CD4-positive, CD25-positive, alpha-beta regulatory T cell (primary cell): ENCODE measurements at regions not wholly inside any gene's neighbourhood (a gene's known extent, or its start where the extent isn't known, plus 50 kb on each side); places are given as distances from the start of the nearest gene placed in this dataset.

Source experiments
- ATAC-seq, 2 donors: fragments of 150-1000 bp; cut with Tn5 transposase; one replicate each; pipeline ENCODE4 v1.10.0; 2021; ENCODE audit warnings: low read depth in 2 of 2, moderate number of reproducible peaks in 2 of 2, moderate library complexity in 1 of 2
- DNase-seq, 3 donors: peaks; one replicate each; pipeline versions ENCODE4 v3.0.0 to v3.0.0-alpha.2; 2012 to 2022; ENCODE audit warnings: mixed read lengths in 1 of 3
- H3K27ac ChIP-seq: one replicate; pipeline ENCODE4 v1.7.0; 2013; ENCODE audit warnings: mild to moderate bottlenecking, low read length; ENCODE audit not compliant: insufficient read depth, poor library complexity, severe bottlenecking
- H3K27me3 ChIP-seq: one replicate; pipeline ENCODE4 v1.7.0; 2013; ENCODE audit warnings: low read length; ENCODE audit not compliant: control insufficient read depth, insufficient read depth
- H3K36me3 ChIP-seq: one replicate; pipeline ENCODE4 v1.7.0; 2013; ENCODE audit warnings: mild to moderate bottlenecking, low read length, moderate library complexity; ENCODE audit not compliant: control insufficient read depth, insufficient read depth
- H3K4me1 ChIP-seq: 2 replicates; pipeline ENCODE4 v1.7.0; 2013; ENCODE audit warnings: mild to moderate bottlenecking, low read length; ENCODE audit not compliant: insufficient read depth, control insufficient read depth, poor library complexity, severe bottlenecking
- H3K4me3 ChIP-seq: one replicate; pipeline ENCODE4 v1.7.0; 2013; ENCODE audit warnings: low read depth, mild to moderate bottlenecking, low read length, moderate library complexity
- H3K9me3 ChIP-seq, 2 experiments: 1 replicate in 1 of 2; 2 replicates in 1 of 2; pipeline ENCODE4 v1.7.0; 2013; ENCODE audit warnings: low read length in 2 of 2, mild to moderate bottlenecking in 1 of 2, moderate library complexity in 1 of 2; ENCODE audit not compliant: control insufficient read depth in 2 of 2
- H3K27ac Mint-ChIP-seq, 3 donors: one replicate each; pipeline ENCODE4 v1.8.0; 2020 to 2022; ENCODE audit warnings: mild to moderate bottlenecking in 3 of 3, mixed read lengths in 3 of 3, moderate library complexity in 2 of 3
- H3K27me3 Mint-ChIP-seq: one replicate; pipeline ENCODE4 v1.8.0; 2022; ENCODE audit warnings: mild to moderate bottlenecking, mixed read lengths
- H3K36me3 Mint-ChIP-seq: one replicate; pipeline ENCODE4 v1.8.0; 2020; ENCODE audit warnings: mixed read lengths
- H3K4me1 Mint-ChIP-seq, 4 donors: one replicate each; pipeline ENCODE4 v1.8.0; 2020 to 2022; ENCODE audit warnings: mixed read lengths in 4 of 4, mild to moderate bottlenecking in 1 of 4
- H3K4me3 Mint-ChIP-seq, 4 donors: one replicate each; pipeline ENCODE4 v1.8.0; 2020 to 2022; ENCODE audit warnings: mild to moderate bottlenecking in 4 of 4, mixed read lengths in 4 of 4, moderate library complexity in 3 of 4
- H3K9me3 Mint-ChIP-seq, 7 donors: one replicate each; pipeline ENCODE4 v1.8.0; 2020 to 2022; ENCODE audit warnings: mixed read lengths in 7 of 7, mild to moderate bottlenecking in 3 of 7, moderate library complexity in 2 of 7

DNA sequence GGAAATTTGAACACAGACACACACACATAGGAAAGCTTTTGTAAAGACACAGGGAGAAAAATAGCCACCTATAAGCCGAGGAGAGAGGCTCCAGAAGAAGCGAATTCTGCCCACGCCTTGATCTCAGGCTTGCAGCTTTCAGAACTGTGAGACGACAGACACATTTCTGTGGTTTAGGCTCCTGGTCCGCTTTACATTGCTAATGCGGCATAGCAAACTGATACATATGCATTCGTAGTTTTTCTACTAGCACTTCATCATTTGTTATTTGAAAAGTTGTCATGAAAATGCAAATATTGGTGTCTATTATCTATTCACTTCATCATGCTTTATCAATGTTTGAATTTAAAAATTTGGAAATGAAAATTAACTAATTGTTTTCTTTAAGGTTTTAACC lies 674.9 kb downstream of the SEMA5A start:
- Histone ChIP-seq H3K27ac (no peak overlapping the region), H3K9me3 (no peaks in the 10 kb centered on the region), H3K36me3 (no peaks in the 10 kb centered on the region), H3K27me3 (no peaks in the 10 kb centered on the region), H3K4me1 (no peaks in the 10 kb centered on the region), H3K4me3 (no peak overlapping the region)
- no peaks in the 10 kb centered on the region for H3K36me3 Mint-ChIP-seq
- peaks cover 0 to 20% (median 7%) of the 10 kb centered on the region in 7 donors for H3K9me3 Mint-ChIP-seq
- no peak overlapping the region for H3K4me3 Mint-ChIP-seq
- DNase-seq: no peak
- no peaks in the 10 kb centered on the region for H3K27me3 Mint-ChIP-seq
- no peak overlapping the region for H3K27ac Mint-ChIP-seq
- H3K4me1 Mint-ChIP-seq: no peaks in the 10 kb centered on the region
- no peak for ATAC-seq

GRCh38 chr5:8871446-8871845 lies 674.4 kb downstream of the SEMA5A start:
- Mint-ChIP-seq H3K27ac (no peak overlapping the region), H3K4me1 (no peaks in the 10 kb centered on the region), H3K4me3 (no peak overlapping the region), H3K36me3 (no peaks in the 10 kb centered on the region), H3K9me3 (peaks cover under 1 to 20% (median 7%) of the 10 kb centered on the region in 7 donors), H3K27me3 (no peaks in the 10 kb centered on the region)
- Histone ChIP-seq H3K27me3 (no peaks in the 10 kb centered on the region), H3K4me1 (no peaks in the 10 kb centered on the region), H3K4me3 (no peak overlapping the region), H3K27ac (no peak overlapping the region), H3K36me3 (no peaks in the 10 kb centered on the region), H3K9me3 (no peaks in the 10 kb centered on the region)
- ATAC-seq (no peak), DNase-seq (no peak)

DNA sequence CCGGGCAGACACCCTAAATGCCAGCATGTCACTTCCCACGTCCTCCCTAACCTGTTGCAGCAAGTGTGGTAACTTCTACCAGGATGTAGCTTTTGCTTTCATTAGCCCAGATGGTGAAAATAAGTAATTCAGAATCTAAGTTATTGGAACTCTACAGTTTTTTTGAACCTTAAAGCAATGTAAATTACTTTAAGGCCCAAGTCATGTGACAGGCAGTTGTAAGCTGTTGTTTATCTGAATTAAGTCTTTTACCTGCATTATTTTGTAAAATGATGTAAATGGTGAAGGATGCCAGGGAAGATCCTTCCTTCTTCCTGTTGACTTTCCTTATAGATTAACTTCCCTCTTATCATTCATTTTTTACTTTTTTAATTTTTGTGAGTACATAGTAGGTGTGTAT lies 670.2 kb downstream of the SEMA5A start:
- no peak for ATAC-seq
- no peak overlapping the region for H3K27ac ChIP-seq

DNA sequence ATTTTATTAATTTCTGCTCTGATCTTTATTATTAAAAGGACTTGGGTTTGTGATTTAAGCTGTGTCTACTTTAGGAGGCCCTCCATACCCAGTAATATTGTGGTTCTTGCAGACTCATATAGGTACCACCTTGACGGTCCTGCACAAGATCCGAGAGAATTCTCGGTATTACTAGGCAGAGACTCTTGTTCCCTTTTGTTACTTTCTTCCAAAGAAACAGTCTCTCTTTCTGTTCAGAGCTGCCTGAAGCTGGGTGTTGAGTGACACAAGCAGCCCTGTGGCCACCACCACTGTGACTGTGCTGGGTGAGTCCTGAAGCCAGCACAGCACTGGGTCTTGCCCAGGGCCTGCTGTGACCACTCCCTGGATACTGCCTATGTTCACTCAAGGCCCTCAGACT lies 666.6 kb downstream of the SEMA5A start:
- Histone ChIP-seq H3K27me3 (no peaks in the 10 kb centered on the region), H3K36me3 (no peaks in the 10 kb centered on the region), H3K4me3 (no peak overlapping the region), H3K4me1 (no peaks in the 10 kb centered on the region), H3K27ac (no peak overlapping the region), H3K9me3 (no peaks in the 10 kb centered on the region)
- Mint-ChIP-seq H3K9me3 (peaks cover 1 to 14% (median 7%) of the 10 kb centered on the region in 7 donors), H3K4me3 (no peak overlapping the region), H3K36me3 (no peaks in the 10 kb centered on the region), H3K4me1 (no peaks in the 10 kb centered on the region), H3K27ac (no peak overlapping the region), H3K27me3 (no peaks in the 10 kb centered on the region)
- DNase-seq: no peak
- ATAC-seq: no peak

More for the DNA sequence above, 670.2 kb downstream of the SEMA5A start:
- no peak overlapping the region for H3K4me3 Mint-ChIP-seq
- no peaks in the 10 kb centered on the region for H3K27me3 Mint-ChIP-seq
- no peaks in the 10 kb centered on the region for H3K4me1 ChIP-seq
- H3K36me3 Mint-ChIP-seq: no peaks in the 10 kb centered on the region
- H3K36me3 ChIP-seq: no peaks in the 10 kb centered on the region
- no peak overlapping the region for H3K27ac Mint-ChIP-seq
- H3K27me3 ChIP-seq: no peaks in the 10 kb centered on the region
- H3K4me1 Mint-ChIP-seq: no peaks in the 10 kb centered on the region
- H3K9me3 Mint-ChIP-seq: peaks cover 2 to 20% (median 7%) of the 10 kb centered on the region in 7 donors
- no peak for DNase-seq
- H3K9me3 ChIP-seq: no peaks in the 10 kb centered on the region
- no peak overlapping the region for H3K4me3 ChIP-seq

GRCh38 chr5:8884029-8884428 lies 661.8 kb downstream of the SEMA5A start:
- ATAC-seq (no peak), DNase-seq (no peak)
- H3K27ac ChIP-seq: no peak overlapping the region
- no peak overlapping the region for H3K4me3 ChIP-seq
- Mint-ChIP-seq H3K4me3 (no peak overlapping the region), H3K27me3 (no peaks in the 10 kb centered on the region), H3K4me1 (no peaks in the 10 kb centered on the region), H3K27ac (no peak overlapping the region), H3K9me3 (peaks cover 0 to 8% (median 5%) of the 10 kb centered on the region in 7 donors), H3K36me3 (no peaks in the 10 kb centered on the region)
- no peaks in the 10 kb centered on the region for H3K9me3 ChIP-seq
- H3K4me1 ChIP-seq: no peaks in the 10 kb centered on the region
- no peaks in the 10 kb centered on the region for H3K36me3 ChIP-seq
- H3K27me3 ChIP-seq: no peaks in the 10 kb centered on the region

DNA sequence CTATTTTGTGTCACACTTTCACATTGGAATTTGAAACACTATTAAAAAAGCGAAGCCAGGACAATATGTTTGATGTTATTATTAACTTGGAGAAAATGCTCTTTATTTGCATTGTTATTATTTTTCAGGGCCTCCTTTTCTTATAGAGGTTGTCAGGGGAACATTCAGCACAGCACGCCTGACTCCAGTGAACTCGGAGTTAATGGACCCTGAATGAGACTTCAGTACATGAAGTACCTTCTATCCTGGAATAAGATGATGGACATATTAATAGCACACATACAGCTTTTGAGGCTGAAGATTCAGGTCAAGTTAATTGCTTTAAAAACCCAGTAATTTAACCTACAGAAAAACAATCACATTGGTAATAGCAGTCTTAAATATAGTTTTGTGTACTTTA lies 652.9 kb downstream of the SEMA5A start:
- DNase-seq (no peak), ATAC-seq (no peak)
- no peaks in the 10 kb centered on the region for H3K27me3 Mint-ChIP-seq
- H3K4me3 ChIP-seq: no peak overlapping the region
- no peak overlapping the region for H3K27ac ChIP-seq
- no peaks in the 10 kb centered on the region for H3K36me3 Mint-ChIP-seq
- H3K9me3 ChIP-seq: no peaks in the 10 kb centered on the region
- H3K4me1 ChIP-seq: no peaks in the 10 kb centered on the region
- H3K36me3 ChIP-seq: no peaks in the 10 kb centered on the region
- no peaks in the 10 kb centered on the region for H3K27me3 ChIP-seq
- no peak overlapping the region for H3K27ac Mint-ChIP-seq
- H3K4me1 Mint-ChIP-seq: no peaks in the 10 kb centered on the region
- H3K9me3 Mint-ChIP-seq: peaks cover under 1 to 11% (median 4%) of the 10 kb centered on the region in 7 donors
- no peak overlapping the region for H3K4me3 Mint-ChIP-seq

DNA sequence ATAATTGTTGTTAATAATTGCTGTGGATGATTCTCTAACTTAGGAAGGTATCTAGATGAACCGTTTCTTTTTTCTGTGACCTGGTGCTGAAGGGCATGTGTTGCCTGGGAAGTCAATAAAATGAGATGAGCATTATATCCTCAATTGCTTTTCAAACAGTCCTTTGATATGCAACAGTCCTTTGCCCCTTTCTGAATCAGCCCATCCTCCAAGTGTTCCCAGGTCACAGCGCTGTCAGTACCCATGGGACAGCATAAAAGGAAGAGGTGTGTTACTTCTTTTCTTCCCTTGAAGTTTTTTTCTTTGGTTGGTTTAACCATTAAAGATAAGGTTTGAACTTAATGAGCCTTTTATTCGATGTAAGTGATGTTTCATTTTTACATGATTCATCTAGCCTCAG lies 651.8 kb downstream of the SEMA5A start:
- Mint-ChIP-seq H3K36me3 (no peaks in the 10 kb centered on the region), H3K27ac (no peak overlapping the region), H3K27me3 (no peaks in the 10 kb centered on the region), H3K4me3 (no peak overlapping the region), H3K4me1 (no peaks in the 10 kb centered on the region), H3K9me3 (peaks cover 1 to 11% (median 5%) of the 10 kb centered on the region in 7 donors)
- Histone ChIP-seq H3K9me3 (no peaks in the 10 kb centered on the region), H3K4me3 (no peak overlapping the region), H3K36me3 (no peaks in the 10 kb centered on the region), H3K27me3 (no peaks in the 10 kb centered on the region), H3K27ac (no peak overlapping the region), H3K4me1 (no peaks in the 10 kb centered on the region)
- ATAC-seq (no peak), DNase-seq (no peak)

DNA sequence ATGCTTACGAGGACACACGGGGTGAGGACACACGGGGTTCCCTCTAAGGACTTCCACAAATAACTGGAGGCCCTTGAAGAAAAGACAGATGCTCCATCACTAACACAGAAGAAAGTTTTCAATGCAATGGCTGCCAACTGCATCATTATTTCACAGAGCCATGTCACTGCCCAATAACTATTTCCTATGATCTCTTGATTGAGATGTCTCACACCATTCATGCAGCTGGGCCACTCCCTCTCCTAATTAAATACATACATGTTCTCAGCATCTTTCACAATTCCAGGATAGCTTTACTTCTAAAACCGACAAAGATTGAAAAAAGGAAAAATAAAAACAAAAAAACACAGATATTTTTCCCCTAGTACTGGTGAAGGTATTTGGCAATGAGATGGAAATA lies 650.8 kb downstream of the SEMA5A start:
- Mint-ChIP-seq H3K27me3 (no peaks in the 10 kb centered on the region), H3K27ac (no peak overlapping the region), H3K4me3 (no peak overlapping the region), H3K9me3 (peaks cover 1 to 15% (median 5%) of the 10 kb centered on the region in 7 donors), H3K36me3 (no peaks in the 10 kb centered on the region), H3K4me1 (no peaks in the 10 kb centered on the region)
- Histone ChIP-seq H3K9me3 (no peaks in the 10 kb centered on the region), H3K4me3 (no peak overlapping the region), H3K4me1 (no peaks in the 10 kb centered on the region), H3K36me3 (no peaks in the 10 kb centered on the region), H3K27me3 (no peaks in the 10 kb centered on the region), H3K27ac (no peak overlapping the region)
- DNase-seq (no peak), ATAC-seq (no peak)
